ENCODE measurements at regions not wholly inside any gene's neighbourhood (a gene's known extent, or its start where the extent isn't known, plus 50 kb on each side); places are given as distances from the start of the nearest gene placed in this dataset.

DNA sequence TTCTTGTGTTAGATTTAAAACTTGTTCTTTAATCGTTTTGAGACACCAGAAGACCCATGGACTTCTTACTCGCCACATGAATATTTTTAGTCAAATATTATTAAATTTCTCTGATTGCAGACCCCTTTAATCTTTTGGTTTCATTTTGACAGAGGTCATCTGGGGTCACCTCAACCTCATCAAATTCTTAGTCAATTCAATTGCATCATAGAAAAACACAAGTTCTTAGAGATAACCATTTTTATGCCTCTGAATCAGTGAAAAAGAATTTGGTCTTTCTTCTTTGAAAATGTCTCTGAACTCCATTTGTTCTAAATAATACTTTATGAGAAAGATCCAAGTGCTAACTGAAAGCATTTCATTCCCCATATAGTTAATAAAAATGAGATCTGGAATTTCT is 55.2 kb upstream of the CBLN4 start:
- TF ChIP-seq, protein P1, sequence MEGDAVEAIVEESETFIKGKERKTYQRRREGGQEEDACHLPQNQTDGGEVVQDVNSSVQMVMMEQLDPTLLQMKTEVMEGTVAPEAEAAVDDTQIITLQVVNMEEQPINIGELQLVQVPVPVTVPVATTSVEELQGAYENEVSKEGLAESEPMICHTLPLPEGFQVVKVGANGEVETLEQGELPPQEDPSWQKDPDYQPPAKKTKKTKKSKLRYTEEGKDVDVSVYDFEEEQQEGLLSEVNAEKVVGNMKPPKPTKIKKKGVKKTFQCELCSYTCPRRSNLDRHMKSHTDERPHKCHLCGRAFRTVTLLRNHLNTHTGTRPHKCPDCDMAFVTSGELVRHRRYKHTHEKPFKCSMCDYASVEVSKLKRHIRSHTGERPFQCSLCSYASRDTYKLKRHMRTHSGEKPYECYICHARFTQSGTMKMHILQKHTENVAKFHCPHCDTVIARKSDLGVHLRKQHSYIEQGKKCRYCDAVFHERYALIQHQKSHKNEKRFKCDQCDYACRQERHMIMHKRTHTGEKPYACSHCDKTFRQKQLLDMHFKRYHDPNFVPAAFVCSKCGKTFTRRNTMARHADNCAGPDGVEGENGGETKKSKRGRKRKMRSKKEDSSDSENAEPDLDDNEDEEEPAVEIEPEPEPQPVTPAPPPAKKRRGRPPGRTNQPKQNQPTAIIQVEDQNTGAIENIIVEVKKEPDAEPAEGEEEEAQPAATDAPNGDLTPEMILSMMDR (IDR thresholded peaks at IDR 0.05): no peak
- DNase-seq: no peak
- ATAC-seq: no peak
- Histone ChIP-seq H3K27ac (no peak overlapping the region), H3K36me3 (no peaks in the 10 kb centered on the region), H3K4me1 (no peaks in the 10 kb centered on the region), H3K4me3 (no peak overlapping the region), H3K9me3 (no peaks in the 10 kb centered on the region), H3K27me3 (no peaks in the 10 kb centered on the region)
- intact Hi-C loops (cut with DNase I): no loop called here
- WGBS, 2 donors: 34 to 65% methylated on average over 2 of the region's 2 CpGs
- no peak for FAIRE-seq

DNA sequence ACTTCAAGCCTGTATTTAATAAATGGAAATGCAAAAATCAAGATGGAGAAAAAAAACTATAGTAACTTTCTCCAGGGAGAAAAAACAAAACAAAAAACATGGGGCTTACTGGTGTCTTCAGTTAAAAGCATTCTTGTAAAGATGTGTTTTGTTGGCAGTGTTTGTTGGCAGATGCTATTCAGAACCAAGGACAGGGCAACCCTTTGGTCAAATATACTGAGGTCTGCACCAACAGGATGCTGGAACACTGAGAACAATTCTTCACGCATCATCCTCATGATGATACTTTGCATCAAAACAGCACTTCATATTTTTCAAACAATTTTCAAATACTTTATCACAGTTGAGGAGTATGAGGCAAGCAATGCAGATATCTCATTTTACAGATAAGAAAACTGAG is 63.7 kb upstream of the CBLN4 start:
- FAIRE-seq (no peak), ATAC-seq (no peak), DNase-seq (no peak)
- intact Hi-C loops (cut with DNase I): no loop called here
- Histone ChIP-seq H3K27ac (no peak overlapping the region), H3K4me1 (no peaks in the 10 kb centered on the region), H3K9me3 (no peaks in the 10 kb centered on the region), H3K36me3 (no peaks in the 10 kb centered on the region), H3K27me3 (no peaks in the 10 kb centered on the region), H3K4me3 (no peak overlapping the region)
- TF ChIP-seq, protein P1 (IDR thresholded peaks at IDR 0.05): no peak
- 77 to 79% methylated on average over 1 of the region's 1 CpG for WGBS, 2 donors

DNA sequence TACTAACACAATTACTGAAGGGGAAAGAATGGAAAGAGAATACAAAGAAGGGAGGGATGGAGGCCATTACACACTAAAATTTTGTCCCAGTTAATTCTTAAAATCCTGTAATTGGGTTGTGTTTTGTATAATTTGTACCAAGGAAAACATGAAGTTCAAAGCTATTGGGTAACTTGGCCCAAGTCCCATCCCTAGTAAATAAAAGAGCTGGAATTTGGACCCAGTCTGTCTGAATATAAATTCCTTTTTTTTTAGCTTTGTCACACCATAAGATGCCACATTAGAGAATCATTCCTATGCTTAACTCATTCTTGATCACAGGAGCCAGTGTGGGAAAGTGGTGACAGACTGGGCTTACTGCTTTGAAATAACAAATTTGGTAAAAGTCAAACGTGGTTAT is 66.8 kb upstream of the CBLN4 start:
- H3K4me3 ChIP-seq: no peak overlapping the region
- ATAC-seq (no peak), FAIRE-seq (no peak), DNase-seq (no peak)
- no peaks in the 10 kb centered on the region for H3K27me3 ChIP-seq
- TF ChIP-seq, protein P1 (IDR thresholded peaks at IDR 0.05): no peak
- intact Hi-C loops (cut with DNase I): no loop called here
- H3K9me3 ChIP-seq: no peaks in the 10 kb centered on the region
- H3K36me3 ChIP-seq: no peaks in the 10 kb centered on the region
- 17 to 20% methylated on average over 1 of the region's 1 CpG for WGBS, 2 donors
- no peaks in the 10 kb centered on the region for H3K4me1 ChIP-seq
- no peak overlapping the region for H3K27ac ChIP-seq

DNA sequence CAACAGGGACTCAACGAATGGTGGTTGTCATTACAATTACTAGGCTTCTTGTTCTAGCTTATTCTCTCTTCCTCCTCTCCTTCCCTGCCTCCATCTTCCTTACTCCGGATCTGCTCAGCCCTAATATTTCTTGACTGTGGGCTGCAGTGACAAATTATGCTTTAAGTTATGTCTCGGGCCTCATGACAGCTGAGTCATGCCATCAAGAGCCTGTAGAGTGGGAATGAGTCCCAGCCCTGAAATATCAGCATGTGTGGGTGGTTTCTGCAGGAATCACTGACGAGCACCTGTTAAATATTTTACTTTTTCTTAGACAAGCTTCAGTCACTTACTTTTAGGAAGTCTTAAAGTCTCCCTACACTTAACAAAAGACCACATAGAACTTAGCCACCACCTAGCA is 83.1 kb upstream of the CBLN4 start:
- intact Hi-C loops (cut with DNase I): no loop called here
- FAIRE-seq: no peak
- ATAC-seq: no peak
- Histone ChIP-seq H3K36me3 (no peaks in the 10 kb centered on the region), H3K4me3 (no peak overlapping the region), H3K27ac (no peak overlapping the region), H3K4me1 (no peaks in the 10 kb centered on the region), H3K9me3 (no peaks in the 10 kb centered on the region), H3K27me3 (peaks cover 0 to 6% (median 0%) of the 10 kb centered on the region in 4 donors)
- WGBS, 2 donors: 24 to 33% methylated on average over 4 of the region's 4 CpGs
- DNase-seq: no peak
- TF ChIP-seq, protein P1 (IDR thresholded peaks at IDR 0.05): no peak

DNA sequence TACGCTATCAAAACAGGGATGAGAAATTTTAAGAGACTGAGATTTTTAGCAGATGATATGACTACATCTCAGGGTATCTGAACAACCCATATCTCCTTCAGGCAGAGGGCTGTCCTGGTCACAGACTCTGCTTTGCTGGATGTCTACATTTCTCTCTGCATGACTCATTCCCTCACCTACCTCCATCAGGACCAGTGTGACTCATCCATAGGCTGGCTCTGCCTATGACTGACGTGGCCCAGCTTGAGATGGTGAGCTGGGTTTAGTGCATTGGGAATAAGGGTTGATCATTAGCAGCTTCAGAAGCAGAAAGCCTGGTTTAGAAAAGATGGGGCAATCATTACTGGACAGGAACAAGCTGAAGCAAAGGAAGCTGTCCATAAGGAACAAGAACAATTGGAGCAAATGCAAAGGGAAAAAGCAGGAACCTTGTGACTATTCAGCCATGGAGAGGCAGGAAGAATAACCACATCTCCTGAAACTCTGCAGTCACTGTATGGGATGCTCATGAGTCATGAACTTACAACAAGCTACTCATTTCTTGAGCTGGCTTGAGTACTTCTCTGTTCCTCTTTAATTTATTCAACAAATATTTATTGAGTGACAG is 86.4 kb upstream of the CBLN4 start:
- no peaks in the 10 kb centered on the region for H3K9me3 ChIP-seq
- TF ChIP-seq, protein P1 (IDR thresholded peaks at IDR 0.05): no peak
- FAIRE-seq: no peak
- H3K4me1 ChIP-seq: no peaks in the 10 kb centered on the region
- no peak for ATAC-seq
- no peak overlapping the region for H3K4me3 ChIP-seq
- H3K27ac ChIP-seq: no peak overlapping the region
- 34 to 48% methylated on average over 2 of the region's 2 CpGs for WGBS, 2 donors
- no peaks in the 10 kb centered on the region for H3K36me3 ChIP-seq
- intact Hi-C loops (cut with DNase I): no loop called here
- no peak for DNase-seq
- peaks cover 0 to 6% (median 0%) of the 10 kb centered on the region in 4 donors for H3K27me3 ChIP-seq
